ENCODE measurements at regions not wholly inside any gene's neighbourhood (a gene's known extent, or its start where the extent isn't known, plus 50 kb on each side); places are given as distances from the start of the nearest gene placed in this dataset.

DNA sequence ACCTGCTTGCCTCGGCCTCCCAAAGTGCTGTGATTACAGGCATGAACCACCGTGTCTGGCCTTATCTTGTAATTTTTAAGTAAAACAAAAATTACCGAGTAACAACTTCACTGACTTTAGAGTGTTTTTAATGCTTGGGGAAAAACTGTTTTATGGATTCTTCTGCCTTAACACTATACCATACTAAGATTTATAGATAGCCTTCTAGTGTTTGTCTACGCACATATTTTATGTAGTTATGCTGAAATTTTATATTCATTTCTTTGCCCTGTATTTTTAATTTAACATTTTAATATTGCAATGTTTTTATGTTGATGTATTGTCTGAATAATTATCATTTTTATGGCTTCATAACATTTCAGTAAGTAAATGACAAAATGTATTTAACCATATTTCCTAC is 96.4 kb upstream of the FTMT start:
- no peak overlapping the region for H2AFZ ChIP-seq (ENCODE audit: low read depth, low read length, severe bottlenecking)
- H3K9ac ChIP-seq (ENCODE audit: low read length), result no peak overlapping the region
- H3K9me2 ChIP-seq (replicated peaks; ENCODE audit: insufficient read depth, low read length), result no peaks in the 10 kb centered on the region
- no peaks in the 10 kb centered on the region for H3K27me3 ChIP-seq (ENCODE audit: low read length)
- H3K79me2 ChIP-seq (ENCODE audit: insufficient read depth, low read length), result no peaks in the 10 kb centered on the region
- H3K4me2 ChIP-seq (ENCODE audit: low read depth, low read length, poor library complexity, severe bottlenecking), result no peak overlapping the region
- H3K9me3 ChIP-seq (ENCODE audit: insufficient read depth, low read length), result no peaks in the 10 kb centered on the region
- H4K20me1 ChIP-seq (ENCODE audit: low read depth, low read length), result no peaks in the 10 kb centered on the region
- H3K36me3 ChIP-seq (ENCODE audit: low read length), result no peaks in the 10 kb centered on the region
- H3K27ac ChIP-seq (ENCODE audit: low read depth, low read length), result no peak overlapping the region
- TF ChIP-seq EZH2phosphoT487 (conservative IDR thresholded peaks at IDR 0.05; ENCODE audit: low read length), result no peak
- TF ChIP-seq, protein P1, sequence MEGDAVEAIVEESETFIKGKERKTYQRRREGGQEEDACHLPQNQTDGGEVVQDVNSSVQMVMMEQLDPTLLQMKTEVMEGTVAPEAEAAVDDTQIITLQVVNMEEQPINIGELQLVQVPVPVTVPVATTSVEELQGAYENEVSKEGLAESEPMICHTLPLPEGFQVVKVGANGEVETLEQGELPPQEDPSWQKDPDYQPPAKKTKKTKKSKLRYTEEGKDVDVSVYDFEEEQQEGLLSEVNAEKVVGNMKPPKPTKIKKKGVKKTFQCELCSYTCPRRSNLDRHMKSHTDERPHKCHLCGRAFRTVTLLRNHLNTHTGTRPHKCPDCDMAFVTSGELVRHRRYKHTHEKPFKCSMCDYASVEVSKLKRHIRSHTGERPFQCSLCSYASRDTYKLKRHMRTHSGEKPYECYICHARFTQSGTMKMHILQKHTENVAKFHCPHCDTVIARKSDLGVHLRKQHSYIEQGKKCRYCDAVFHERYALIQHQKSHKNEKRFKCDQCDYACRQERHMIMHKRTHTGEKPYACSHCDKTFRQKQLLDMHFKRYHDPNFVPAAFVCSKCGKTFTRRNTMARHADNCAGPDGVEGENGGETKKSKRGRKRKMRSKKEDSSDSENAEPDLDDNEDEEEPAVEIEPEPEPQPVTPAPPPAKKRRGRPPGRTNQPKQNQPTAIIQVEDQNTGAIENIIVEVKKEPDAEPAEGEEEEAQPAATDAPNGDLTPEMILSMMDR (IDR thresholded peaks at IDR 0.05; ENCODE audit: insufficient read depth, low read length, poor library complexity, severe bottlenecking), result no peak
- no peaks in the 10 kb centered on the region for H3F3A ChIP-seq (ENCODE audit: insufficient read depth)
- no peak overlapping the region for H3K4me3 ChIP-seq (ENCODE audit: insufficient read depth, low read length, poor library complexity, severe bottlenecking)

DNA sequence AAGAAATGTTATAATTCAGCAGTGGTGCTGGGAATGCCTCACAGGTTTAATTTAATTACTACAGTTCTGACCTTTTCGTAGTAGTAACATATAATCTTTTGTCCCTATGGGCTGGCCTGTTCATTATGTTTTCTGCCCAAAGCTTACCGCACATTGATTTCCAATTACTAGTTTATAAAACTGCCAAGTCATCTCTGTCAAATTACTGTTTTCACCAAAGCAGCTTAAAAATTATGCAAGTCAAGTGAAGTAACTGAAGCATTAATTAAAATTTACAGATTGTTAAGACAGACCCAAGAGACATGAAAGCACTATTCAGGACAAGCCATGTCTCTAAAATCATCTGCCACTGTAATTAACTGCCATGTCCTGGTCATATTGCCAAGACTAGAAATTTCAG is 93.9 kb upstream of the FTMT start:
- no peaks in the 10 kb centered on the region for H4K20me1 ChIP-seq (ENCODE audit: low read depth, low read length)
- no peaks in the 10 kb centered on the region for H3K9me2 ChIP-seq (replicated peaks; ENCODE audit: insufficient read depth, low read length)
- H3K4me3 ChIP-seq (ENCODE audit: insufficient read depth, low read length, poor library complexity, severe bottlenecking), result no peak overlapping the region
- H3K79me2 ChIP-seq (ENCODE audit: insufficient read depth, low read length), result no peaks in the 10 kb centered on the region
- H3K9ac ChIP-seq (ENCODE audit: low read length), result no peak overlapping the region
- H3K9me3 ChIP-seq (ENCODE audit: insufficient read depth, low read length), result no peaks in the 10 kb centered on the region
- no peak overlapping the region for H3K4me2 ChIP-seq (ENCODE audit: low read depth, low read length, poor library complexity, severe bottlenecking)
- H2AFZ ChIP-seq (ENCODE audit: low read depth, low read length, severe bottlenecking), result no peak overlapping the region
- no peaks in the 10 kb centered on the region for H3K36me3 ChIP-seq (ENCODE audit: low read length)
- TF ChIP-seq, protein P1 (IDR thresholded peaks at IDR 0.05; ENCODE audit: insufficient read depth, low read length, poor library complexity, severe bottlenecking), result no peak
- TF ChIP-seq EZH2phosphoT487 (conservative IDR thresholded peaks at IDR 0.05; ENCODE audit: low read length), result no peak
- no peaks in the 10 kb centered on the region for H3F3A ChIP-seq (ENCODE audit: insufficient read depth)
- no peaks in the 10 kb centered on the region for H3K27me3 ChIP-seq (ENCODE audit: low read length)
- no peak overlapping the region for H3K27ac ChIP-seq (ENCODE audit: low read depth, low read length)

DNA sequence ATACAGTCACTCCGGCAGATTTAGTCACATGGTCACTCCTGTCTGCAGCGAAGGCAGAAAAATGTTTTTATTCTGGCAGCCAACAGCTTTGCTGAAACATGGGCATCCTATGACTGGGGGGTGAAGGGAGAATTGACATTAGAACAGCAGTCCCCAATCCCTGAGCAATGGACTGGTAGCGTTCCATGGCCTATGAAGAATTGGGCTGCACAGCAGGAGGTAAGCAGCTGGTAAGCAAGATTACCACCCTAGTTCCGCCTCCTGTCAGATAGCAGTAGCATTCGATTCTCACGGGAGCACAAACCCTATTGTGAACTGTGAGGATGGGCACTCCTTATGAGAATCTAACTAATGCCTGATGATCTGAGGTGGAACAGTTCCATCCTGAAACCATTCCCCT is 93.1 kb upstream of the FTMT start:
- TF ChIP-seq, protein P1 (IDR thresholded peaks at IDR 0.05; ENCODE audit: insufficient read depth, low read length, poor library complexity, severe bottlenecking), result no peak
- TF ChIP-seq EZH2phosphoT487 (conservative IDR thresholded peaks at IDR 0.05; ENCODE audit: low read length), result no peak
- H4K20me1 ChIP-seq (ENCODE audit: low read depth, low read length), result no peaks in the 10 kb centered on the region
- no peaks in the 10 kb centered on the region for H3K9me3 ChIP-seq (ENCODE audit: insufficient read depth, low read length)
- no peak overlapping the region for H3K4me3 ChIP-seq (ENCODE audit: insufficient read depth, low read length, poor library complexity, severe bottlenecking)
- no peaks in the 10 kb centered on the region for H3K36me3 ChIP-seq (ENCODE audit: low read length)
- no peak overlapping the region for H2AFZ ChIP-seq (ENCODE audit: low read depth, low read length, severe bottlenecking)
- no peaks in the 10 kb centered on the region for H3K79me2 ChIP-seq (ENCODE audit: insufficient read depth, low read length)
- H3K9ac ChIP-seq (ENCODE audit: low read length), result no peak overlapping the region
- no peaks in the 10 kb centered on the region for H3K9me2 ChIP-seq (replicated peaks; ENCODE audit: insufficient read depth, low read length)
- no peaks in the 10 kb centered on the region for H3K27me3 ChIP-seq (ENCODE audit: low read length)
- H3K27ac ChIP-seq (ENCODE audit: low read depth, low read length), result no peak overlapping the region
- H3F3A ChIP-seq (ENCODE audit: insufficient read depth), result no peaks in the 10 kb centered on the region
- H3K4me2 ChIP-seq (ENCODE audit: low read depth, low read length, poor library complexity, severe bottlenecking), result no peak overlapping the region

DNA sequence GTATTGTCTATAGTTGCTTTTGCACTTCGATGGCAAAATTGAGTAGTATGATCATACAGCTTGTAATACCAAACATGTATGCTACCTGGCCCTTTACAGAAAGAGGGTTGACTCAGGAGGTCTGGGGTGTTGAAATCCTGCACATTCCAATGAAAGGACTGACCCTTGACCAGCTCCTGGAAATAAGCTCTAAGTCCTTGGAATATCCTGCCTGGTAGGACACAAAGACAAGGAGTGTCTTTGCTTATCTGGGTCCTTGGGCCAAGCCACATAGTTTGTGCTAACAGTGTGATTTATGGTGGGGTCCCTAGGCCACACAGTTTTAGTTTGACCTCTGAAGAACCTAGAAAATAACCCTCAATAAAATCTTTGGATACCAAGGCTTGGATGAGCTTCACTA is 89.3 kb upstream of the FTMT start:
- Histone ChIP-seq H3K36me3 (ENCODE audit: low read length) (no peaks in the 10 kb centered on the region), H3K4me2 (ENCODE audit: low read depth, low read length, poor library complexity, severe bottlenecking) (no peak overlapping the region), H2AFZ (ENCODE audit: low read depth, low read length, severe bottlenecking) (no peak overlapping the region), H3K9ac (ENCODE audit: low read length) (no peak overlapping the region), H3K9me2 (replicated peaks; ENCODE audit: insufficient read depth, low read length) (no peaks in the 10 kb centered on the region), H3F3A (ENCODE audit: insufficient read depth) (no peaks in the 10 kb centered on the region), H3K27ac (ENCODE audit: low read depth, low read length) (no peak overlapping the region), H4K20me1 (ENCODE audit: low read depth, low read length) (no peaks in the 10 kb centered on the region), H3K27me3 (ENCODE audit: low read length) (no peaks in the 10 kb centered on the region), H3K9me3 (ENCODE audit: insufficient read depth, low read length) (no peaks in the 10 kb centered on the region), H3K4me3 (ENCODE audit: insufficient read depth, low read length, poor library complexity, severe bottlenecking) (no peak overlapping the region), H3K79me2 (ENCODE audit: insufficient read depth, low read length) (no peaks in the 10 kb centered on the region)
- TF ChIP-seq EZH2phosphoT487 (conservative IDR thresholded peaks at IDR 0.05; ENCODE audit: low read length), result no peak
- TF ChIP-seq, protein P1 (IDR thresholded peaks at IDR 0.05; ENCODE audit: insufficient read depth, low read length, poor library complexity, severe bottlenecking), result no peak

Data from SU-DHL-6 (cell line).